ENCODE measurements at regions not wholly inside any gene's neighbourhood (a gene's known extent, or its start where the extent isn't known, plus 50 kb on each side); places are given as distances from the start of the nearest gene placed in this dataset.
"Not testable (repeated sequence)": the region's sequence is repeated elsewhere in the genome, so short reads cannot be mapped to it uniquely, and the experiment has no call there.

DNA sequence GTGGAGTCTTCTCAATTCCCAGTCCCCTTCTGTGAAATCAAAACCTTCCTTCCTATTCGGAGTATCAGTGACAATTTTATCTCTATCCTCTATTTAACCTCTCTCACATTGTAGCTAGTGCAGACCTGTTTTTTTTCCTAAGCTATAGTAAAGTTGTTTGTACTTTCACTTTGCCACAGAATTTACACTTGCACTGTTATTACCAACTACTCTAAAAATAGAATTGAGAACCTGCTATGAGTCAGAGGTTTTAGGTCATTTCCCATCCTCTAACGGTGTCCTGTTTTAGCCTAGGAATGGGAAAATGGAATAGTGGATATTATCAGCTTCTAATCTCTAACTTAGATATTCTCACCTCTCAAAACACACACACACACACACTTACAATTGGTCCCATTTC is 862.7 kb downstream of the NCAM2 start:
- DNase-seq: peak in 1 of 2 donors; percentile 77

DNA sequence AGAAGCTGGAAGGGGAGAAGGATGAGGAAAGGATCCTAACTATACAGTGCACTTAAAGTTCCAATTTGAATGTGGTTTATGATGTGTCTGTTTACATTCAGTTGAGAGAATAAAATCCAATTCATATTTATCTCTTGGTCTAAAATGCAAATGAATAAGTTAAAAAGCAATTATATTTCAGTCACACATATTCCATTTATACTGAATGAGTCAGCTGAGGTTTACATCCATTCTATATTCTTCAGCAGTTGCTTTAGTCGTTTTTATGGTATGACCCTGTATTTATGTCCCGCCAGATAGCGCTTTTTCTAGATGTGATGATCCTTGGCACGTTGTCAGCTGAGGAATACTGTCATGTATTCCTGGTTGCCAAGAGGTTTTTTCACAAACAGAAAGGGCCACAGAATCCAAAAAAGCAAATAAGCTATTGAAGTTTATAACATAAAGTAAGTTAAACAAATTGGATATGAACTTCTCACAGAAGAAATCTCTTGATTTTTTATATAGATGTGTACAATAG is 866.2 kb downstream of the NCAM2 start:
- no peak for DNase-seq

DNA sequence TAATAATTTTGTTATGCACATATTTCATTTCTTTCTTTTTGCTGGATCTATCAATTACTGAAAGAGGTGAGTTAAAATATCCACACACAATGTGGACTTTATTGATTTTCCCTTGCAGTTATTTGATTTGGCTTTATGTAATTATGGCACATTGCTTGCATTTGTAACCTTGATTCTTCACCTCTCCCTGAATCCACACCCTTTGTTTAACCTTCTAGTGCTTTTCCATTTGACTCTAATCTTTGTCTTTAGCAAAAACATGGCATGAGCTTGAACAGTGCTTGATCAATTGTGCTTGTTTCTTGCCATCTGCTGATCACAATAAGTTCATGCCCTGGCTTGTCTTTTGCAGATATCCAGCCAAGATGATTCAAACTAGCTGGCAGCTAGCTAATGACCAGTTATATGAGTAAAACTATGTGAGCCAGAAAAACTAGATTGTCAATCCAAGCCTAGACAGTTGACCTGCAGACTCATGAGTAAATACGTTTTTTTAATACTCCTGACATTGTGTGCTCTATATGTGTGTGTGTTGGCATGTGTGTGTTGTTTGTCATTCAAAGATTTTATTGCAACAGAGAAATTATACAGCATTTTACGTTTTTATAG is 899.2 kb downstream of the NCAM2 start:
- DNase-seq: no peak

DNA sequence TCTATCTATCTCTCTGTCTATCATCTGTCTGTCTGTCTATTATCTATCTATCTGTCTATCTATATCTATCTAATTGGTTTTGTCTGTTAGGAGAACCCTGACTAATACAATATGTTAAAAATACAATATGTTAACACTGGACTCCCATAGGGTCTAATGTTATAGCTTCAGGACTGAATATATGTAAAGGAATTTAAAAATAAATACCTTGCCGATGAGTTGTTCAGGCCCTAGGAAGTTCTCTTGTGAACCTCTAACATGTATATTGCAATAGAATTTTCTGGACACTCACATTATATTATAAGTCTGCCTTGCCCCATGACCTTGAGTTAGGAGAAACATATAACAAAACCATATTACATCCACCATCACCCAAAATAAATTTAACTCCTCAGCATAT is 900.6 kb downstream of the NCAM2 start:
- DNase-seq: no peak

DNA sequence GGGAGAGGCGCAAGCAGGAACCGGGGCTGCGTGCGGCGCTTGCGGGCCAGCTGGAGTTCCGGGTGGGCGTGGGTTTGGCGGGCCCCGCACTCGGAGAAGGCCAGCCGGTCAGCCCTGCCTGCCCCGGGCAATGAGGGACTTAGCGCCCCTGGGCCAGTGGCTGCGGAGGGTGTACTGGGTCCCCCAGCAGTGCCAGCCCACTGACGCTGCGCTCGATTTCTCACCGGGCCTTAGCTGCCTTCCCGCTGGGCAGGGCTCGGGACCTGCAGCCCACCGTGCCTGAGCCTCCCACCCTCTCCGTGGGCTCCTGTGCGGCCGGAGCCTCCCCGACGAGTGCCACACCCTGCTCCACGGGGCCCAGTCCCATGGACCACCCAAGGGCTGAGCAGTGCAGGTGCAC is 904.2 kb downstream of the NCAM2 start:
- DNase-seq: not testable (repeated sequence)

DNA sequence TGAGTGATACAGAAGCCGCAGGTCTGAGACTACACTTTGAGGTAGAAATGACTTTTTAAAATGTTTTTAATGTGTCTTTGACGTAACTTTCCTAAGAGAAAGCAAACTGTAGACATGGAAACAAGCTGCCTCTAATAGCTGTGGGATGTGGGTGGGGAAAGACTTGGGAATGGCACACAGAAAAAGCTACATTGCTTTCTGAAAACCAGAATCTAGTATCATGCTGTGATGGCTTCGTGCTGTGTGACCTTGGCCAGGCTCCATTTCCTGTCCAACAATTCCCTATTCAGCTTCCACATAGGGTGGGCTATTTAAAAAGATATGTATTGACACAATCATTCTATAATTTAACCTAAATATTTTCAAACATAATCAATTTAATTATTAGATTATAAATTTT is 909.1 kb downstream of the NCAM2 start:
- DNase-seq: no peak

DNA sequence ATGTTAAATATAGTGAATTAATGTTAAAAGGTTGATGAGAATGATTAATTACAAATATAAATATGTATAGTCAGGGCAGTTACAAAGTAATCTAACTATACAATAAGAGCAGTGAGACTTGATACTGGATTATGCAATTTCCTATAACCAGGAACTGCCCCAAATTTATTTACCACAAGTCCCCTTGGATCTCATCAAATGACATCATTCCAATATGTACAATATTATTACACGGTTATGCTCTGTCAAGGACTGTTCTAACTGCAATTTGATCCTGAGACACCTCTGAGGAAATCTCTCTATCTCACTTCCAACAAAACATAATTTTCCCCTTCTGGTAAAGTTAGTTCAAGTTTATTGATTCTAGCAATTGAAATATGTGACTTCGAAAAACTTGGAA is 917.6 kb downstream of the NCAM2 start:
- no peak for DNase-seq

DNA sequence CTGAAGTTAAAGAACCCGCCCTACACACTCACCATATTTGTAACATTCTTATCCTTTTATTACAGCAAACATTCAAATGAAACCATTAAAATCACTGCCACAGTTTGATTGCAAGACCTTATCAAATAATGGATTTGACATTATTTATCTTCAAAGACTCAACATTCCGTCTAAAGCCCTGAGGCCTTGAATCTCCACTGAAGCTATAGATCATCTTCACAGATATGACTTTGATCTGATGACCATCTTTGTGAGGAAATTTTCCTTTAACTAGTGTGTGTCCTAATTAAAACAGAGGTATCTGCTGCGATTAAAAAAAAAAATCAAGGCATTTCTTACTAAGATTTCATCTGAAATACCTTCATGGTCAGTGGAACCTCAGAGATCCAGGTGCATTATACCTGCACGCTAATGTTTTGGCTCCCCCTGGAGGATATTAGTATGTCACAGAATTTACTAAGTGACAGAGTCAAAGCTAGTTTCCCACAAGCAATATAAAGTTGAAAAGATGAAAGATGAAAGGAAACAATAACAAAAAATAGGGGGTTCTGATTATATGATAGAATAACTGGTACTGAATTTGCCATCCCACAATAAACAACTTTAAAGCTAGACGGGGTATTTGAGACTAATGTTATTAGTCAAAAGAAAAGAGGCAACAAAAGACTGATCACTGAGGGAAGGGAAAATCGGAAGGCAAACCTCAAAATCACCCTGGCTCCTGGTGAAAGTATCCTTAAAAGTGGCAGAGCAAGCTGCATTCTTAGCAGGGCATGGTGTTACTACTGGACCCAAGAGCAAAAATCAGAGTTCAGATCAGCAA is 923.4 kb downstream of the NCAM2 start:
- DNase-seq: no peak

DNA sequence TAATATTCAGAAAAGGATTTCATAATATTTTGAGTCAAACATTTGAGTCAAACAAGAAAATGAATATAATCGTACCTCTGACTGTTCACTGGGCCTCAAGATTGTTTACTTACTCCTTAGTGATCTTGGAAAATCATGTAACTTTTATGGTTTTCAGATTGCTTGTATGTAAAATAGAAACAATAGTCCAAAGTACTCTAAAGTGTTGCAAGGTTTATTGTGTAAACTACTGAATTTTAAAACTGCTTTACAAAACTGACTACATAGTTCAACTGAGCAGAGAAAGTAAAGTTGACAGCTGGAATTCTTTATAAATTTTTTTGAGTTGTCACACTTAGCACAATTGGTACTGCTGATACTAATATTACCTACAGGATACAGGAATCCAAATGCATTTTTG is 931.0 kb downstream of the NCAM2 start:
- DNase-seq: no peak

DNA sequence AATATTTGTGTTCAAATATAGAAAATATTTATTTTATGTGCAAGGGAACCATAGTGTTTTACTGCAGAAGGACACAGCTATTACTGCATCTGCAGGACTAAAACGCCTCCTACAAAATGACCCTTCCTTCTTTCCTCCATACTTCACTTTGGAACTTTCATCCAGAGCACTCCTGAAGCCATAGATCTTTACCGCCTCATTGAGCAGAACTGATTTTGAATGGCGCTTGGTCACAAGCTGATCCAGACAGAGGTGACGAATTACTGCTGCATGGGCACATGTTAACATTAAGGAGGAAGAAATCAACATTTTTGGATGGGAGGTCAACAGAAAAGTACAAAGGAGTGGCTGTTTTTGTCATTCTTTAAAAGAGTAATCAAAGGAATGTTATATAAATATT is 931.6 kb downstream of the NCAM2 start:
- DNase-seq: no peak

DNA sequence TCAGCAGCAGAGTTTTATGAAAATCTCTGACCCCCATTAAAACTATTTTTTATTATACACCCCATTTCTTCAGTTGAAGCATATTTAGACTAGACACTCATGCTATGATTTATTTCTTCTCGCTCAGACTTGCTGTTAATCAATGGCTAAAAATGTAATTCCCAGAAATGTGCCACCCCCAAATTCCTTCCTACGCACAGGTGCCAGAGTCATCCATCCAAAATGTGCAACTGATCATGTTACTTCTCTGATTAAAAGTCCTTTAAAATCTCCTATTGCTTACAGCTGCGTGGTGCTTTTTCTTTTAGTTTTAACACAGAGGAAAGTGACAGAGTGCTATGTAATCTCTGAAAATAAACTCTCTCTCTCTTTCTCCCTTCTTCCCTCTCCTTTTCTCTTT is 954.4 kb downstream of the NCAM2 start:
- DNase-seq: no peak

DNA sequence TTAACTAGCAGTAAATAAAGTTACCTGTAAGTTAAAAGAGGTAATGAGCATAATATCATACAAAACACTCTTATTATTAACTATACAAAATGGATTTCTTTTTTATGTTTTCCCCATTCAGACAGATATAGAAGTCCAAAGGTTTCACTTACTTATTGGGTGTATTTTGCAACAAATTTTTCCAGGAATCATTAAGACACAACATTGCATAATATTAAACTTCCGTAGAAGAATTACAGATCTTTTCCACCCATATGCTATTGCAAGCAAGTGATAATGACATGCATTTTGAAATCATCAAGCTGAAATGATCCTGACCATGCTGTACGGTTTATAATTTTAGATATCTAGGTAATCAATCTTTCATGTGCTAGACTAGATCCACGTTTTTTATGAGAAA is 957.0 kb downstream of the NCAM2 start:
- DNase-seq: no peak

DNA sequence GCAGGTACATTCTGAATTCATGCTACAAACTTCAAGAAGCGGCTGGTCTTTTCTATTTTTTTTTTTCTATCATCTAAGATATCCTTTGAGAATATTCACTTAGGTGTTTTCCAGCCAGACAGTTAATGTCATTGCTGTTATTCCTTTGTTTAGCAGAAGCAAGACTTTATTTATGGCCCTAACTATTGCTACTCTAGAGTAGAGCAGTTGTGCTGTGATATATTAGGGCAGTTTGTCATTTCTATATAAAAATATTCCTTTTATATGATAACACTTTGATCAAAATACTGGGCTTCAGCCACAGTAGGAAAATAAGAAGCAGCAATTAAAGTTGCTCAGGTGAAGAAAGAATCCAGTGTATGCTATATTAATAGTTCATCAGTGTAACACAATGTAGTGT is 959.3 kb downstream of the NCAM2 start:
- no peak for DNase-seq

DNA sequence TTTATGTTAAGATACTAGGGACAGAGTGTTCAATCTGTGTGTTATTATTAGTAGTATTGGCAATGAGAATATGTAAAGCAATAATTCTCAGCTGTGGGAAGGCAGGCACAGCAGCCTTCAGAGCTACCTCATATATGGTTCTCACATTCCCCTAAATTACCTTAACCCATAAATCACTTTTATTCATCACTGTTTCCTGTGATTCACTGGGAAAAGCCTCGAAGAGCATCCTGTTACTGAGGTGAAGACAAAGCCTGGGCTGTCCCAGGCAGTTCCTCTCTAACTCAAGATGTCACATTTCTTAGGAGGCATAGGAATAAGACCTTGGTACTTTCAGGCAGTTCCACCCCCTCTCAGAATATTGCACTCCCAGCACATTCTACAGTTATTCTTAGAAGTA is 965.7 kb downstream of the NCAM2 start:
- no peak for DNase-seq

DNA sequence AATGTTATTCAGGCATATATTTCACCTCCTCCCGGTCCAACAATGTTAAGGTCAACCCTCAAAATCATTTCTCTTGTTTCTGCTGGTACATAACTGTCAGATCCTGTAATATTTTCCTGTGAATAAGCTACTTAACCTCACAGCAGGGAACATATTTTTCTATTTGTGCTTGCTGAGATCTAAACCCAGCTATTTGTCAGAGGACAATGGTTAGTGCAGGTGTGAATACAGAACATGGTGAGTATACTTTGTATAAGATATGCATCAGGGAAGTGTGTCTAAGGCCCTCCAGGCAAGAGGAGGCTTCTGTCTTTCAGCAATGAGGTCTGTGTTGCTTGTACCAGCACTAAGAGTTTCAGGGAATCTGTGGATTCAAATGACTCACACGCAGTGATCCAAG is 970.6 kb downstream of the NCAM2 start:
- DNase-seq: no peak

DNA sequence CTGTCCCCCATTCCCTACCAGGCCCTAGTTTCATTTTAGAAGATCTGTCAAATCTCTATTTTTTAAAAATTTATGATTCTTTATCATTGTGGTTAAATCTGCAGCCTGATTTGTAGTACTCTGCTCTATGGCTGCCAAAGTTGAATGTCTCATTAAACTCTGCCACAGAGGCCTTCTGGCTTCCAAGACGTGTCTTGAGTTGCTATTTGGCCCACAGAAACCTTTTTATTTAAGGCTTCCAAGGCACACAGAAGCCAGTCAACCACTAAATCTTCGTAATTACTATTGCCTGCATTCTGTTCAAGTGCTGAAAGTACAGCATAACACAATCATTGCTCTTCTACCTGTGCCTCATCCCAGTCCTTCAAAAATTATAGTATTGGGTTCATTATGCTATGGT is 971.0 kb downstream of the NCAM2 start:
- no peak for DNase-seq

DNA sequence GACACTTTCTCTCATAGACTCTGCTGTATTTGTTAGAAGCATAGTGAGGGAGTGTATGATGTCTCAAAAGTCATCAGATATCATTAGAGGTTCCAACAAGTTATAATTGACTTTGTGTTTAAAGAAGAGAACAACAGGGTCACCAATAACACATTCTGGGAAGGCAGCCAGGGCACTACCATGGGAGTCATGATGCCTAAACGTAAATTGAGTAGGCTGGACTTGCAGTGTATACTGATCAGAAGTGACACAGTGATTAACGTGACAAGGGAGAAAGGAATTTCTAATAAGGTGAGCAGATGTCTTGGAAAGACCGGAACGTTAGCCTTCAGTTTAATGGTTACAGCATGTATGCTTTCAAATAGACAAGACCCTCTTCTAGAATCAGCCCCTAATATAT is 973.2 kb downstream of the NCAM2 start:
- no peak for DNase-seq

DNA sequence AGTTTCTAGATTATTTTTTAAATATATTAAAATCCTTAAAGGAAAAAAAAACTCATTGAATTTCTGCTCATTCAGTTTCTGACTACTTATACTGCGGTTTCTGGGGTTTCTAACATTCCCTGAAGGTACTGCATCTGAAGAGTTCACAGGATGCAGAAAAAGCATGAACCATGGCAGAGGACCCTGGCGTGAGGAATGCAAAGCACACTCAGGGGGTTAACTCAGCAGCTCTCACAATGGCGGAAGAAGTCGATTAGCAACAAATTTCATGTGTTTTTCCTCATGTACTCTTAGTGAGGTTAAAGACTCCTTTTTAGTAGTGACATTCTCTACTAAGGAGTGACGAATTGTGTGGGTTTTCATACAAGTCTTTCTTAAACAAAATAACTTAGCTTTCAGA is 975.6 kb downstream of the NCAM2 start:
- no peak for DNase-seq

DNA sequence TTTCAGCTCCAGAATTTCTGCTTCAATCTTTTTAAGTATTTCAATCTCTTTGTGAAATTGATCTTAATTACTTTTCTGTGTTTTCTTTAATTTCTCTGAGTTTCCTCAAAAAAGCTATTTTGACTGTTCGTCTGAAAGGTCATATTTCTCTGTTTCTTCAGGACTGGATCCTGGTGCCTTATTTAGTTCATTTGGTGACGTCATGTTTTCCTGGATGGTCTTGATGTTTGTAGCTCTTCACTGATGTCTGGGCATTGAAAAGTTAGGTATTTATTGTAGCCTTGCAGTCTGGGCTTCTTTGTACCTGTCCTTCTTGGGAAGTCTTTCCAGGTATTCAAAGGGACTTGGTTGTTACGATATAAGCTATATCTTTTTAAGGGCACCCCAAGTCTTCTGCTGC is 998.7 kb downstream of the NCAM2 start:
- no peak for DNase-seq

DNA sequence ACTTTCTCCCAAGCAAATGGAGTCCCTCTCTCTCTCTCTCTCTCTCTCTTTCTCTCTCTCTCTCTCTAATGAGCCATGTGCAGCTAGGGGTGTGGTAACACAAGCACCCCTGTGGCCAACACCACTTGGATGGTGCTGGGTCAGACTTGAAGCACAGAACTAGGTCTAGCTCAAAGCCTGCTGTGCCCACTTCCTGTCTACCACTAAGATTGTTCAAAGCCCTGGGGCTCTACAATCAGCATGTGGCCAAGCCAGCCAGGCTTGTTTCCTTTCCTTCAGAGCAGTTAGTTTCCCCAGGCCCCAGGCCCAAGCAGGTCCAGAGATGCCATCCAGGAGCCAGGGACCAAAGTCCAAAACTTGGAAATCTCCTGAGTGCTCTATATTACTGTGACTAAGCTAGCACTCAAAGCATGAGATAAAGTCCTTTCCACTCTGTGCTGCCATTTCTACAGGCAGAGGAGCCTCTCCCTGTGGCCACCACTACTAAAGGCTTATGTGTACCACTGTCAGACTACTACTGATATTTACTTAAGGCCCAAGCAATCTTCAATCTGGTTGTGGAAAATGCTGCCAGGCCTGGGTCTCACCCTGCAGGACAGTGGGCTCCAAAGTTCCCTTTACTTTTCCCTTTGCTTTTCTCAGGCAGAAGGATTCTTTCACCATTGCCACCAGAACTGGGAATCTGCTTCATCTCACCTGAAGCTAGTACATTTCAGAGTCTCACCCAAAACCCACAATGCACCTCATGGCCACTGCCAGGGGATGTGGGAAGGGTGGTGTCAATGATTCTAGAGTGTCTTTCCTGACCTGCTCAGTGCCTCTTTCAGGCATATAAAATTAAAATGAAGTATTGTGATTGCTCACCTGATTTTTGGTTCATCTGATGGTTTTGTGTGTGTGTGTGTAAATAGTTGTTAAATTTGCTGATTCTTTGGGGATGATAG is 999.5 kb downstream of the NCAM2 start:
- no peak for DNase-seq

DNA sequence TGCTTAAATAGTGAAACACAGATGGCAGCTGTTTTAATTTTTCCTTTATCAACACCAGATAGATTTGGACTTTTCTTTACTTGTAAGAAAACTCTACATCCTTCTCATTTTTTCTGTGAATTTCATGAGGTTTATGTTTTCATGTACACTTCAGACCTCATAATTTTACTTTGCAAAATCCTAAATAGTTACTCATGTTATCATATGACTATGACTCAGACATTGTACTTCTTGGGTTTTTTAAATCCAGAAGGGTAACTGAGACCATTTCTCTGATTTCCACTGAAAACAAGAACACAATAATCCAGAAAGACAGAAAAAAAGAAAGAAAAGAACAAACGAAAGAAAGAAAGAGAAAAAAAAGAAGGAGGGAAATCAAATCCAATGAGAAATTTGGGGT is 1021.6 kb downstream of the NCAM2 start:
- no peak for DNase-seq

DNA sequence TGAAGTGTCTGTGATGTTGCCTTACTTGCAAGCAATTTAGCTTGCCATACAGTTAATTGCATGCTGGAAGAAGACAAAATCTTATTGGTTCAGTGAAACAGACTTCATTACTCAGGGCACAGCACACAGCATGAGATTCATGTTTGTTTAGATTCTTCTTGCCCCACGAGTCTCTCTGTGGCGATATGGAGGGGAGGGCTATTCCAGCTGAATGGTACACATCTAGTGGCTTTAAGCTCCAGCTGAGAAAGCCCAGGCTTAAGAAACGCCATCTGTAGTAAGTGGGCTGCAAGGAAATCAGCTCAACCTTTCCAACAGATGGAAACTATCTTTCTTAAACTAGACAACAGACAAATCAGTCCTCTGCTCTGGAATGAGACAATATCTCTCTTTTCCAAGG is 1022.0 kb downstream of the NCAM2 start:
- no peak for DNase-seq

DNA sequence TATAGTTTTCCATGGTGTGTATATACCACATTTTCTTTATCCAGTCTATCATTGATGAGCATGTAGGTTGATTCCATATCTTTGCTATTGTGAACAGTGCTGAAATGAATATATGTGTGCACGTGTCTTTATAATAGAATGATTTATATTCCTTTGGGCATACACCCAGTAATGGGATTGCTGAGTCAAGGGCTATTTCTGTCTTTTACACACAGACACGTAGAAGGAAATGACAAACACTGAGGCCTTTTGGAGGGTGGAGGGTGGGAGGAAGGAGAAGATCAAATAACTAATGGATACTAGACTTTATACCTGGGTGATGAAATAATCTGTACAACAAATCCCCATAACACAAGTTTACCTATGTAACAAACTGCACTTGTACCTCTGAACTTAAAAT is 1025.7 kb downstream of the NCAM2 start:
- not testable (repeated sequence) for DNase-seq

DNA sequence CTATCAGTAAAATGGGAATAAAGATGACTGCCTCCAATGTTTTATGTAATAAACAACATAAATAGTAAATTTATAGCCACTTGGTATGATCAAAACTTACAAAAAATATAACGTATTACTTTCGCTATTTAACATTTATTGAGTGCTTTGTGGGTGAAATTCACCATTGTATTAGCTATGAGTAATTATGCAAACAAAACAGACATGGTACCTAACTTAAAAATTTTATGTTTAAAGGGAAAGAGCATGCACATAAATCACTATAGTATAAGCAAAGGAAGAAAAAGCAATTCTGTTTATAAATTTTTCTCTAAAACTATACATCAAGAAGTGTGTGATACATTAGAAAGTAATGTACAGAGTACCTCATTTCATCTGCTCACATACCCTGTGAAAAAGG is 1046.2 kb downstream of the NCAM2 start:
- DNase-seq: no peak

All from bone marrow (tissue), 2 donors.